Upper lobe of right lung (tissue), 1 donor: ENCODE measurements at regions not wholly inside any gene's neighbourhood (a gene's known extent, or its start where the extent isn't known, plus 50 kb on each side); places are given as distances from the start of the nearest gene placed in this dataset.

Experiments
- ATAC-seq: fragments of 200-7000 bp; cut with Tn5 transposase; one replicate; pipeline ENCODE4 v1.9.1; 2020; ENCODE audit warnings: mild to moderate bottlenecking, moderate library complexity
- DNase-seq: peaks from one replicate; pipeline ENCODE4 v3.0.0-alpha.2; 2020
- H3K27ac ChIP-seq: fragments of 200-600 bp; one replicate; pipeline ENCODE4 v1.8.0; 2022
- H3K27me3 ChIP-seq: fragments of 200-600 bp; one replicate; pipeline ENCODE4 v1.8.0; 2022; ENCODE audit warnings: mild to moderate bottlenecking
- H3K36me3 ChIP-seq: fragments of 200-600 bp; one replicate; pipeline ENCODE4 v1.8.0; 2022
- H3K4me1 ChIP-seq: fragments of 200-600 bp; one replicate; pipeline ENCODE4 v1.8.0; 2022
- H3K4me3 ChIP-seq: fragments of 200-600 bp; one replicate; pipeline ENCODE4 v1.8.0; 2022; ENCODE audit warnings: mild to moderate bottlenecking
- H3K9me3 ChIP-seq: fragments of 200-600 bp; one replicate; pipeline ENCODE4 v1.8.0; 2022
- CTCF ChIP-seq: fragments of 200-600 bp; IDR thresholded peaks from one replicate; pipeline ENCODE4 v1.8.0; 2022; ENCODE audit warnings: antibody characterized with exemption
- intact Hi-C: fragments of 100-400 bp; cut with DNase I; formaldehyde crosslinking; loops from one replicate; pipeline ENCODE4 v1.11.0; 2022
- donor health status: DM: no; HTN: yes; CAD: no; lungs with severe emphysema.

- Histone ChIP-seq H3K4me1 (no peaks in the 10 kb centered on the region), H3K27me3 (no peaks in the 10 kb centered on the region), H3K4me3 (no peak overlapping the region), H3K36me3 (no peaks in the 10 kb centered on the region), H3K9me3 (no peaks in the 10 kb centered on the region), H3K27ac (no peak overlapping the region)
- TF ChIP-seq CTCF: no peak
- DNase-seq (no peak), ATAC-seq (no peak)
- intact Hi-C loops: no loop called here
Observed at GRCh38 chr3:182078929-182079328, 367.2 kb downstream of the SOX2 start.

- Histone ChIP-seq H3K4me3 (no peak overlapping the region), H3K27ac (no peak overlapping the region), H3K9me3 (no peaks in the 10 kb centered on the region), H3K4me1 (no peaks in the 10 kb centered on the region), H3K27me3 (no peaks in the 10 kb centered on the region), H3K36me3 (no peaks in the 10 kb centered on the region)
- intact Hi-C loops: no loop called here
- TF ChIP-seq CTCF: no peak
- DNase-seq (no peak), ATAC-seq (no peak)
Observed at GRCh38 chr3:182081096-182081495, 369.4 kb downstream of the SOX2 start.

DNA sequence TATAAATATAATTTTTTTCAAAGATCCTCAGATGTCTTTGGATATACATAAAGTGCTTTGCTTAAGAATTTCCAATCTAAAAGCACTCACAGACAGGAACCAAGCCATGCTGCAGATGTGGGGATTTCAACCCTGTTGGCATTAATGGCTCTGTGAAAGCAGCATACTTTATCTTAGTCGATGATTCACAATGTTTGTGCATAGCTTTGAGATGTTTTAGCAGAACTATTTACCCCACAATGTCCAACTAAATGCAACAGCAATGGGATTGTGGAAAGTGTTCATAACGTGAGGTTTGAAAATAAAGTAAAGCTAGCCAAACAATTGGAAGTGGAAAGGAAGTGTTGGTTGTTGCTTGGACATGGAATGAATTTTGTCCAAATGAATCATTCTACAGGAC lies 371.4 kb downstream of the SOX2 start:
- DNase-seq (no peak), ATAC-seq (no peak)
- intact Hi-C loops: no loop called here
- Histone ChIP-seq H3K36me3 (no peaks in the 10 kb centered on the region), H3K27me3 (no peaks in the 10 kb centered on the region), H3K4me3 (no peak overlapping the region), H3K9me3 (no peaks in the 10 kb centered on the region), H3K27ac (no peak overlapping the region), H3K4me1 (no peaks in the 10 kb centered on the region)
- TF ChIP-seq CTCF: no peak

DNA sequence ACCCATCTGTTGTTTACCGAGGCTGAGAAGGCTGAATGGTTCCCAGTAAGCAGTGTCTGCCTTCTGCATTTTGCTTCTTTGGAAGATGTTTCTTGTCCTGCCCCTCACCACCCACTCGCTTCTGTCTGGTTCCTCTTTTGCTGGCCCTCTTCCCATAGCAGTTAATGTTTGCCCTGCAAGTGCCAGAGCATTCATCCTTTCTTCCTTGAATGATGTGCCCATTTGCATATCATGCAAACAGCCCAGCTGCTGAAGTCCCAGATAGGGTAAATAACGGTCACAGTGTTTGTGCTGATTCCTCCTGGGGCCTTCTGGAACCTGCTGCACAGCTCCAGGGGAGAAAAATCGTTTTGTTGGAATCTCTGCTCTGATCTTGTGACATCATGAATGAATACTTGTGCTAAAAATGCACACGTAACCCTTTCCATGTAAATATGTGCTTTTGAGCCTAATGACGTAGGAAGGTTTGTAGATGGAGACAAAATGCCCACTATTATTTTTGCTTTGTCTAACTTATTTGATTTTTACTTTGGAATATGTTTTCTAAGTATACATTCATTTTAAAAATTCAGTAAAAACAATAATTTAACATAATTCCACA lies 381.0 kb downstream of the SOX2 start:
- intact Hi-C loops: no loop called here
- Histone ChIP-seq H3K4me1 (no peaks in the 10 kb centered on the region), H3K9me3 (no peaks in the 10 kb centered on the region), H3K27me3 (no peaks in the 10 kb centered on the region), H3K27ac (no peak overlapping the region), H3K4me3 (no peak overlapping the region), H3K36me3 (no peaks in the 10 kb centered on the region)
- no peak for TF ChIP-seq CTCF
- ATAC-seq: no peak
- DNase-seq: no peak

DNA sequence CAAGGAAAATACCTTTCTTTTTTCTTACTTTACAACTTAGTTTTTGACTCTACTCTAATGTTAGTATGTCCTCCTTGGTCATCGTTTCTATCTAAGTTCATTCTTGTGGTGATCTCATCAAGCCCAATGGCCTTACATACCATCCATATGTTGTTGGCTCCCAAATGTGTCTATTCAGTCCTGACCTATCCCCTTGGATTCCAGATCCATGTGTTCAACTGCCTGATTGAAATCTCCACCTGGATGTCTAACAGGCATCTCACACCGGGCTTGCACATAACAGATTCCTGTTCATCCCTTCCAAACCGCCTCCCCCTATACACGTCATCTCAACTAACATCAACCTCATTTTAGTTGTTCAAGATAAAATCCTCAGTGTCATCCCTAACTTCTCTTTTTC lies 382.6 kb downstream of the SOX2 start:
- TF ChIP-seq CTCF: no peak
- intact Hi-C loops: no loop called here
- H3K9me3 ChIP-seq: no peaks in the 10 kb centered on the region
- ATAC-seq: no peak
- no peak overlapping the region for H3K27ac ChIP-seq
- no peak overlapping the region for H3K4me3 ChIP-seq
- no peaks in the 10 kb centered on the region for H3K4me1 ChIP-seq
- H3K36me3 ChIP-seq: no peaks in the 10 kb centered on the region
- DNase-seq: no peak
- H3K27me3 ChIP-seq: no peaks in the 10 kb centered on the region

GRCh38 chr3:182104881-182105280 lies 393.2 kb downstream of the SOX2 start:
- Histone ChIP-seq H3K27ac (no peak overlapping the region), H3K36me3 (no peaks in the 10 kb centered on the region), H3K9me3 (peaks cover 7% of the 10 kb centered on the region), H3K4me3 (no peak overlapping the region), H3K4me1 (no peaks in the 10 kb centered on the region), H3K27me3 (no peaks in the 10 kb centered on the region)
- no peak for TF ChIP-seq CTCF
- DNase-seq: no peak
- intact Hi-C loops: no loop called here
- ATAC-seq: no peak
